ENCODE measurements at regions not wholly inside any gene's neighbourhood (a gene's known extent, or its start where the extent isn't known, plus 50 kb on each side); places are given as distances from the start of the nearest gene placed in this dataset.
"Not testable (repeated sequence)": the region's sequence is repeated elsewhere in the genome, so short reads cannot be mapped to it uniquely, and the experiment has no call there.

DNA sequence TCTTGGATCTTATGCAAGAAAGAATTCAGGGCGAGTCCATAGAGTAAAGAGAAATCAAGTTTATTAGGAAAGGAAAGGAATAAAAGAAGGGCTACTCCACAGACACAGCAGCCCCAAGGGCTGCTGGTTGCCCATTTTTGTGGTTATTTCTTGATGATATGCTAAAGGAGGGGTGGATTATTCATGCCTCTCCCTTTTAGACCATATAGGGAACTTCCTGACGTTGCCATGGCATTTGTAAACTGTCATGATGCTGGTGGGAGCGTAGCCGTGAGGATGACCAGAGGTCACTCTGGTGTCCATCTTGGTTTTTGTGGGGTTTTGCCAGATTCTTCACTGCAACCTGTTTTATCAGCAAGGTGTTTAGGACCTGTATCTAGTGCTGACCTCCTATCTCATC lies 115.4 kb upstream of the CARD11 start:
- dilution Hi-C loops (cut with MboI; ENCODE audit: extremely low pct_ligation_motif_present, low sequenced_read_pairs): no loop called here
- Histone ChIP-seq H3K79me2 (ENCODE audit: control insufficient read depth, insufficient read depth, low read length) (no peaks in the 10 kb centered on the region), H3K9ac (ENCODE audit: control insufficient read depth, extremely low read depth, insufficient read depth, low read length) (no peak overlapping the region), H3K36me3 (ENCODE audit: control insufficient read depth in 2 of 2, extremely low read depth in 1 of 2, insufficient read depth in 2 of 2, low read length in 2 of 2) (no peaks in the 10 kb centered on the region), H3K9me1 (ENCODE audit: control insufficient read depth, extremely low read depth, insufficient read depth, low read length) (no peaks in the 10 kb centered on the region), H2AFZ (ENCODE audit: control insufficient read depth, low read length) (no peak overlapping the region), H3K27me3 (ENCODE audit: control insufficient read depth, extremely low read depth, insufficient read depth, low read length) (peaks cover 4% of the 10 kb centered on the region), H3K4me3 (ENCODE audit: control insufficient read depth in 2 of 3, extremely low read depth in 1 of 3, insufficient read depth in 2 of 3, low read depth in 1 of 3, low read length in 3 of 3) (no peak overlapping the region), H3K4me1 (ENCODE audit: control insufficient read depth, extremely low read depth, insufficient read depth, low read length) (peaks cover 4% of the 10 kb centered on the region), H3K9me3 (ENCODE audit: control insufficient read depth, low read depth, low read length) (no peaks in the 10 kb centered on the region), H4K20me1 (ENCODE audit: control insufficient read depth, extremely low read depth, insufficient read depth, low read length) (no peaks in the 10 kb centered on the region), H3K4me2 (ENCODE audit: control insufficient read depth, extremely low read depth, insufficient read depth, low read depth, low read length) (no peak overlapping the region), H3K27ac (ENCODE audit: control insufficient read depth, insufficient read depth, low read length) (no peak overlapping the region)
- no peak for TF ChIP-seq EZH2 (IDR thresholded peaks at IDR 0.05; ENCODE audit: low read length)
- TF ChIP-seq, protein P1, sequence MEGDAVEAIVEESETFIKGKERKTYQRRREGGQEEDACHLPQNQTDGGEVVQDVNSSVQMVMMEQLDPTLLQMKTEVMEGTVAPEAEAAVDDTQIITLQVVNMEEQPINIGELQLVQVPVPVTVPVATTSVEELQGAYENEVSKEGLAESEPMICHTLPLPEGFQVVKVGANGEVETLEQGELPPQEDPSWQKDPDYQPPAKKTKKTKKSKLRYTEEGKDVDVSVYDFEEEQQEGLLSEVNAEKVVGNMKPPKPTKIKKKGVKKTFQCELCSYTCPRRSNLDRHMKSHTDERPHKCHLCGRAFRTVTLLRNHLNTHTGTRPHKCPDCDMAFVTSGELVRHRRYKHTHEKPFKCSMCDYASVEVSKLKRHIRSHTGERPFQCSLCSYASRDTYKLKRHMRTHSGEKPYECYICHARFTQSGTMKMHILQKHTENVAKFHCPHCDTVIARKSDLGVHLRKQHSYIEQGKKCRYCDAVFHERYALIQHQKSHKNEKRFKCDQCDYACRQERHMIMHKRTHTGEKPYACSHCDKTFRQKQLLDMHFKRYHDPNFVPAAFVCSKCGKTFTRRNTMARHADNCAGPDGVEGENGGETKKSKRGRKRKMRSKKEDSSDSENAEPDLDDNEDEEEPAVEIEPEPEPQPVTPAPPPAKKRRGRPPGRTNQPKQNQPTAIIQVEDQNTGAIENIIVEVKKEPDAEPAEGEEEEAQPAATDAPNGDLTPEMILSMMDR (optimal IDR thresholded peaks at IDR 0.05 in 1 of 3, IDR thresholded peaks at IDR 0.05 in 1 of 3, conservative IDR thresholded peaks at IDR 0.05 in 1 of 3; ENCODE audit: extremely low read depth in 1 of 3, insufficient read depth in 2 of 3, low read length in 3 of 3): no peak
- no peak for DNase-seq (ENCODE audit: low read depth, low spot score)
- no peak for FAIRE-seq

DNA sequence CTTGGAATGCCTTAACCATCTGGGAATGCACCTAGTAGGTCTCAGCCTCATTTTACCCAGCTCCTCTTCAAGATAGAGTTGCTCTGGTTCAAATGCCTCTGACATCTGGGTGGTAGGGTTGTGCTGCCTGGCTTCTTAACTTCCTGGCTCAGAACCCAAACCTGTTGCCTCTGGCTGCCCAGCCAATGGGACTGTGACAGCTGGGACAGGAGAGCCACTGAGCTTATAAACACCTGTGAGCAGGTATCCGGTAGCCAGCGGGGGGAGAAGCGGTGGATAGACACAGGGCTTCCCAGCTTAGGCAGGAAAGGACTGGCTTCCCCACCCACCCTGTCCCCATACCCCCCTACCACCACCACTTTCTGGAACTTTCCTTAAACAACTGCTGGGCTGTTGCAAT lies 115.8 kb upstream of the CARD11 start:
- no peaks in the 10 kb centered on the region for H3K36me3 ChIP-seq (ENCODE audit: control insufficient read depth in 2 of 2, extremely low read depth in 1 of 2, insufficient read depth in 2 of 2, low read length in 2 of 2)
- H3K9me1 ChIP-seq (ENCODE audit: control insufficient read depth, extremely low read depth, insufficient read depth, low read length): no peaks in the 10 kb centered on the region
- dilution Hi-C loops (cut with MboI; ENCODE audit: extremely low pct_ligation_motif_present, low sequenced_read_pairs): no loop called here
- peaks cover 4% of the 10 kb centered on the region for H3K27me3 ChIP-seq (ENCODE audit: control insufficient read depth, extremely low read depth, insufficient read depth, low read length)
- no peak overlapping the region for H2AFZ ChIP-seq (ENCODE audit: control insufficient read depth, low read length)
- no peak for DNase-seq (ENCODE audit: low read depth, low spot score)
- no peaks in the 10 kb centered on the region for H3K9me3 ChIP-seq (ENCODE audit: control insufficient read depth, low read depth, low read length)
- TF ChIP-seq, protein P1 (optimal IDR thresholded peaks at IDR 0.05 in 1 of 3, IDR thresholded peaks at IDR 0.05 in 1 of 3, conservative IDR thresholded peaks at IDR 0.05 in 1 of 3; ENCODE audit: extremely low read depth in 1 of 3, insufficient read depth in 2 of 3, low read length in 3 of 3): no peak
- no peak for TF ChIP-seq EZH2 (IDR thresholded peaks at IDR 0.05; ENCODE audit: low read length)
- no peak overlapping the region for H3K27ac ChIP-seq (ENCODE audit: control insufficient read depth, insufficient read depth, low read length)
- H3K4me1 ChIP-seq (ENCODE audit: control insufficient read depth, extremely low read depth, insufficient read depth, low read length): peaks cover 4% of the 10 kb centered on the region
- no peaks in the 10 kb centered on the region for H4K20me1 ChIP-seq (ENCODE audit: control insufficient read depth, extremely low read depth, insufficient read depth, low read length)
- H3K79me2 ChIP-seq (ENCODE audit: control insufficient read depth, insufficient read depth, low read length): no peaks in the 10 kb centered on the region
- H3K4me2 ChIP-seq (ENCODE audit: control insufficient read depth, extremely low read depth, insufficient read depth, low read depth, low read length): no peak overlapping the region
- H3K9ac ChIP-seq (ENCODE audit: control insufficient read depth, extremely low read depth, insufficient read depth, low read length): no peak overlapping the region
- H3K4me3 ChIP-seq (ENCODE audit: control insufficient read depth in 2 of 3, extremely low read depth in 1 of 3, insufficient read depth in 2 of 3, low read depth in 1 of 3, low read length in 3 of 3): no peak overlapping the region
- no peak for FAIRE-seq

DNA sequence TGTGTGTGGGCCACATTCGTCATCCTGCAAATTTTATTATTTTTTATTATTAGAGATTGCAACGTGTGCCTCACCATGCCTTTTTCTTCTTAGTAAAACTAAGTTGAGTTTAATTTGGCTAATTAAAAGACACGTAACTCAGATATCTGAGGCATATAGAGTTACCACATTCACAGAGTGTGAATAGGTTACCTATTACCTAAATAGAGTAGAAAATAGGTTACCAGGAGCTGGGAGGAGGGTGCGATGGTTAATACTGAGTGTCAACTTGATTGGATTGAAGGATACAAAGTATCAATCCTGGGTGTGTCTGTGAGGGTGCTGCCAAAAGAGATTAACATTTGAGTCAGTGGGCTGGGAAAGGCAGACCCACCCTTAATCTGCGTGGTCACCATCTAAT lies 116.3 kb upstream of the CARD11 start:
- H3K4me1 ChIP-seq (ENCODE audit: control insufficient read depth, extremely low read depth, insufficient read depth, low read length); H3K9ac ChIP-seq (ENCODE audit: control insufficient read depth, extremely low read depth, insufficient read depth, low read length); H3K9me3 ChIP-seq (ENCODE audit: control insufficient read depth, low read depth, low read length); H3K36me3 ChIP-seq (ENCODE audit: control insufficient read depth in 2 of 2, extremely low read depth in 1 of 2, insufficient read depth in 2 of 2, low read length in 2 of 2); H4K20me1 ChIP-seq (ENCODE audit: control insufficient read depth, extremely low read depth, insufficient read depth, low read length); H3K9me1 ChIP-seq (ENCODE audit: control insufficient read depth, extremely low read depth, insufficient read depth, low read length); DNase-seq (ENCODE audit: low read depth, low spot score); FAIRE-seq; H3K4me2 ChIP-seq (ENCODE audit: control insufficient read depth, extremely low read depth, insufficient read depth, low read depth, low read length); dilution Hi-C loops (cut with MboI; ENCODE audit: extremely low pct_ligation_motif_present, low sequenced_read_pairs); H3K27ac ChIP-seq (ENCODE audit: control insufficient read depth, insufficient read depth, low read length); H3K4me3 ChIP-seq (ENCODE audit: control insufficient read depth in 2 of 3, extremely low read depth in 1 of 3, insufficient read depth in 2 of 3, low read depth in 1 of 3, low read length in 3 of 3); H3K27me3 ChIP-seq (ENCODE audit: control insufficient read depth, extremely low read depth, insufficient read depth, low read length); H2AFZ ChIP-seq (ENCODE audit: control insufficient read depth, low read length); H3K79me2 ChIP-seq (ENCODE audit: control insufficient read depth, insufficient read depth, low read length): not testable (repeated sequence)

Data from keratinocyte (primary cell).